AG09309 (cell line): ENCODE measurements at regions not wholly inside any gene's neighbourhood (a gene's known extent, or its start where the extent isn't known, plus 50 kb on each side); places are given as distances from the start of the nearest gene placed in this dataset.
A peak's percentile ranks its signal among the peaks of the same experiment; 100 is the strongest.

Source experiments
- DNase-seq: peaks from one replicate; pipeline ENCODE4 v3.0.0-alpha.2; 2010; ENCODE audit warnings: low read depth
- H3K4me3 ChIP-seq: 2 replicates; pipeline ENCODE4 v1.5.1; 2011; ENCODE audit warnings: mild to moderate bottlenecking, low read depth, low read length, moderate library complexity; ENCODE audit not compliant: control insufficient read depth
- TF ChIP-seq, protein P1 (sequence below): IDR thresholded peaks from 2 replicates; pipeline ENCODE4 v1.5.1; 2011; ENCODE audit warnings: mild to moderate bottlenecking, low read depth, low read length, inconsistent platforms; ENCODE audit not compliant: insufficient read depth, control insufficient read depth; ENCODE audit errors: missing control alignments

GRCh38 chr17:65365169-65365568, 196.3 kb downstream of the AXIN2 start:
- TF ChIP-seq, protein P1, sequence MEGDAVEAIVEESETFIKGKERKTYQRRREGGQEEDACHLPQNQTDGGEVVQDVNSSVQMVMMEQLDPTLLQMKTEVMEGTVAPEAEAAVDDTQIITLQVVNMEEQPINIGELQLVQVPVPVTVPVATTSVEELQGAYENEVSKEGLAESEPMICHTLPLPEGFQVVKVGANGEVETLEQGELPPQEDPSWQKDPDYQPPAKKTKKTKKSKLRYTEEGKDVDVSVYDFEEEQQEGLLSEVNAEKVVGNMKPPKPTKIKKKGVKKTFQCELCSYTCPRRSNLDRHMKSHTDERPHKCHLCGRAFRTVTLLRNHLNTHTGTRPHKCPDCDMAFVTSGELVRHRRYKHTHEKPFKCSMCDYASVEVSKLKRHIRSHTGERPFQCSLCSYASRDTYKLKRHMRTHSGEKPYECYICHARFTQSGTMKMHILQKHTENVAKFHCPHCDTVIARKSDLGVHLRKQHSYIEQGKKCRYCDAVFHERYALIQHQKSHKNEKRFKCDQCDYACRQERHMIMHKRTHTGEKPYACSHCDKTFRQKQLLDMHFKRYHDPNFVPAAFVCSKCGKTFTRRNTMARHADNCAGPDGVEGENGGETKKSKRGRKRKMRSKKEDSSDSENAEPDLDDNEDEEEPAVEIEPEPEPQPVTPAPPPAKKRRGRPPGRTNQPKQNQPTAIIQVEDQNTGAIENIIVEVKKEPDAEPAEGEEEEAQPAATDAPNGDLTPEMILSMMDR: no peak
- DNase-seq: no peak
- no peak overlapping the region for H3K4me3 ChIP-seq

GRCh38 chr17:65364438-65364837, 197.0 kb downstream of the AXIN2 start:
- no peak for DNase-seq
- TF ChIP-seq, protein P1: no peak

GRCh38 chr17:65362826-65363225, 198.6 kb downstream of the AXIN2 start:
- TF ChIP-seq, protein P1: no peak
- no peak overlapping the region for H3K4me3 ChIP-seq
- DNase-seq: no peak

More at GRCh38 chr17:65364438-65364837, 197.0 kb downstream of the AXIN2 start:
- no peak overlapping the region for H3K4me3 ChIP-seq

- no peak overlapping the region for H3K4me3 ChIP-seq
- TF ChIP-seq, protein P1: no peak
- DNase-seq: no peak
Observed at GRCh38 chr17:65360961-65361552, 200.4 kb downstream of the AXIN2 start.

- TF ChIP-seq, protein P1: no peak
- peak; percentile 46 for DNase-seq
- no peak overlapping the region for H3K4me3 ChIP-seq
Observed at GRCh38 chr17:65359016-65359415, 202.4 kb downstream of the AXIN2 start.

DNA sequence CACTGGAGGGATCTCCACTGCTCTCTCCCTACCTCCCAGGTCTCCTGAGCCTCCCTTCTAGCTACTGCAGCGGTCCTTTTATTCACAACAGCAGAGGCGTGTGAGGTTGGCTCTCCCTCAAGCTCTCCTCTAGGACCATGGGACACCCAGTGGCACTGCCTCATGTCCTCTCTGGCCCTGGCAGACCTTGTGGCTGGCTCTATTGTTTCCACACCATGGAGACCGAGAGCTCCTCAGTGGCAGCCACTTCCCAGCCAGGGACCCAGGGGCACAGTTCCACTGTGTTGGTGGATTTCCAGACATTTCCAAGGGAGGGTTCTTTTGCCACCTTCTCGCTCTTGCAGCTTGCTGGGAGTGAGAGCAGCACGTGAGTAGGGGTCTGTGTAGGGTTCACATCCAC, 204.9 kb downstream of the AXIN2 start:
- TF ChIP-seq, protein P1: no peak
- H3K4me3 ChIP-seq: no peak overlapping the region
- DNase-seq: no peak
